ENCODE measurements at regions not wholly inside any gene's neighbourhood (a gene's known extent, or its start where the extent isn't known, plus 50 kb on each side); places are given as distances from the start of the nearest gene placed in this dataset.

GRCh38 chr1:95453053-95453452 lies 219.0 kb downstream of the RWDD3 start:
- no peak overlapping the region for H3K27ac ChIP-seq (ENCODE audit: low read length)
- DNase-seq = no peak
- WGBS (ENCODE audit: insufficient coverage, low lambda C conversion rate) = 100% methylated on average over 2 of the region's 2 CpGs
- no peaks in the 10 kb centered on the region for H3K4me1 ChIP-seq (ENCODE audit: control insufficient read depth, insufficient read depth, low read length)
- no peaks in the 10 kb centered on the region for H3K36me3 ChIP-seq (ENCODE audit: control insufficient read depth, insufficient read depth, low read length)
- no peak overlapping the region for H3K4me3 ChIP-seq (ENCODE audit: low read length)
- no peaks in the 10 kb centered on the region for H3K27me3 ChIP-seq (ENCODE audit: control insufficient read depth, insufficient read depth, low read length)
- H3K9me3 ChIP-seq (ENCODE audit: control insufficient read depth, low read depth, low read length) = no peaks in the 10 kb centered on the region

GRCh38 chr1:95467036-95467435 lies 233.0 kb downstream of the RWDD3 start:
- Histone ChIP-seq H3K4me1 (ENCODE audit: control insufficient read depth, insufficient read depth, low read length) (no peaks in the 10 kb centered on the region), H3K27ac (ENCODE audit: low read length) (no peak overlapping the region), H3K9me3 (ENCODE audit: control insufficient read depth, low read depth, low read length) (no peaks in the 10 kb centered on the region), H3K36me3 (ENCODE audit: control insufficient read depth, insufficient read depth, low read length) (no peaks in the 10 kb centered on the region), H3K4me3 (ENCODE audit: low read length) (no peak overlapping the region), H3K27me3 (ENCODE audit: control insufficient read depth, insufficient read depth, low read length) (no peaks in the 10 kb centered on the region)
- no CpG with 5 or more reads among the region's 1 CpG for WGBS (ENCODE audit: insufficient coverage, low lambda C conversion rate)
- DNase-seq = no peak

- no peak overlapping the region for H3K27ac ChIP-seq (ENCODE audit: low read length)
- no peaks in the 10 kb centered on the region for H3K36me3 ChIP-seq (ENCODE audit: control insufficient read depth, insufficient read depth, low read length)
- H3K27me3 ChIP-seq (ENCODE audit: control insufficient read depth, insufficient read depth, low read length) = no peaks in the 10 kb centered on the region
- no peaks in the 10 kb centered on the region for H3K4me1 ChIP-seq (ENCODE audit: control insufficient read depth, insufficient read depth, low read length)
- no peak overlapping the region for H3K4me3 ChIP-seq (ENCODE audit: low read length)
- 60% methylated on average over 1 of the region's 3 CpGs for WGBS (ENCODE audit: insufficient coverage, low lambda C conversion rate)
- no peaks in the 10 kb centered on the region for H3K9me3 ChIP-seq (ENCODE audit: control insufficient read depth, low read depth, low read length)
- no peak for DNase-seq
Measured at GRCh38 chr1:95475686-95476457, 241.9 kb downstream of the RWDD3 start.

GRCh38 chr1:95496307-95496706 lies 262.3 kb downstream of the RWDD3 start:
- Histone ChIP-seq H3K27ac (ENCODE audit: low read length) (no peak overlapping the region), H3K4me3 (ENCODE audit: low read length) (no peak overlapping the region), H3K27me3 (ENCODE audit: control insufficient read depth, insufficient read depth, low read length) (no peaks in the 10 kb centered on the region), H3K36me3 (ENCODE audit: control insufficient read depth, insufficient read depth, low read length) (no peaks in the 10 kb centered on the region), H3K4me1 (ENCODE audit: control insufficient read depth, insufficient read depth, low read length) (no peaks in the 10 kb centered on the region), H3K9me3 (ENCODE audit: control insufficient read depth, low read depth, low read length) (no peaks in the 10 kb centered on the region)
- no CpG with 5 or more reads among the region's 6 CpGs for WGBS (ENCODE audit: insufficient coverage, low lambda C conversion rate)
- no peak for DNase-seq

- Histone ChIP-seq H3K36me3 (ENCODE audit: control insufficient read depth, insufficient read depth, low read length) (no peaks in the 10 kb centered on the region), H3K27ac (ENCODE audit: low read length) (no peak overlapping the region), H3K4me1 (ENCODE audit: control insufficient read depth, insufficient read depth, low read length) (no peaks in the 10 kb centered on the region), H3K4me3 (ENCODE audit: low read length) (no peak overlapping the region), H3K27me3 (ENCODE audit: control insufficient read depth, insufficient read depth, low read length) (no peaks in the 10 kb centered on the region), H3K9me3 (ENCODE audit: control insufficient read depth, low read depth, low read length) (no peaks in the 10 kb centered on the region)
- 82% methylated on average over 4 of the region's 6 CpGs for WGBS (ENCODE audit: insufficient coverage, low lambda C conversion rate)
- no peak for DNase-seq
Measured at GRCh38 chr1:95496773-95497172, 262.8 kb downstream of the RWDD3 start.

- no CpG with 5 or more reads among the region's 4 CpGs for WGBS (ENCODE audit: insufficient coverage, low lambda C conversion rate)
- DNase-seq = peak in 1 of 2 donors; percentile 1
Measured at GRCh38 chr1:95497566-95497965, 263.6 kb downstream of the RWDD3 start.

GRCh38 chr1:95503278-95504030 lies 269.4 kb downstream of the RWDD3 start:
- H3K4me3 ChIP-seq (ENCODE audit: low read length) = no peak overlapping the region
- H3K36me3 ChIP-seq (ENCODE audit: control insufficient read depth, insufficient read depth, low read length) = no peaks in the 10 kb centered on the region
- no peak overlapping the region for H3K27ac ChIP-seq (ENCODE audit: low read length)
- no peaks in the 10 kb centered on the region for H3K27me3 ChIP-seq (ENCODE audit: control insufficient read depth, insufficient read depth, low read length)
- DNase-seq = no peak
- no peaks in the 10 kb centered on the region for H3K9me3 ChIP-seq (ENCODE audit: control insufficient read depth, low read depth, low read length)
- no peaks in the 10 kb centered on the region for H3K4me1 ChIP-seq (ENCODE audit: control insufficient read depth, insufficient read depth, low read length)
- WGBS (ENCODE audit: insufficient coverage, low lambda C conversion rate) = no CpG with 5 or more reads among the region's 9 CpGs

More at GRCh38 chr1:95497566-95497965, 263.6 kb downstream of the RWDD3 start:
- no peaks in the 10 kb centered on the region for H3K9me3 ChIP-seq (ENCODE audit: control insufficient read depth, low read depth, low read length)
- no peak overlapping the region for H3K27ac ChIP-seq (ENCODE audit: low read length)
- no peak overlapping the region for H3K4me3 ChIP-seq (ENCODE audit: low read length)
- H3K27me3 ChIP-seq (ENCODE audit: control insufficient read depth, insufficient read depth, low read length) = no peaks in the 10 kb centered on the region
- no peaks in the 10 kb centered on the region for H3K36me3 ChIP-seq (ENCODE audit: control insufficient read depth, insufficient read depth, low read length)
- H3K4me1 ChIP-seq (ENCODE audit: control insufficient read depth, insufficient read depth, low read length) = no peaks in the 10 kb centered on the region

- no peaks in the 10 kb centered on the region for H3K9me3 ChIP-seq (ENCODE audit: control insufficient read depth, low read depth, low read length)
- no peak overlapping the region for H3K27ac ChIP-seq (ENCODE audit: low read length)
- no peaks in the 10 kb centered on the region for H3K27me3 ChIP-seq (ENCODE audit: control insufficient read depth, insufficient read depth, low read length)
- DNase-seq = no peak
- no peaks in the 10 kb centered on the region for H3K36me3 ChIP-seq (ENCODE audit: control insufficient read depth, insufficient read depth, low read length)
- no CpG with 5 or more reads among the region's 4 CpGs for WGBS (ENCODE audit: insufficient coverage, low lambda C conversion rate)
- H3K4me3 ChIP-seq (ENCODE audit: low read length) = no peak overlapping the region
- no peaks in the 10 kb centered on the region for H3K4me1 ChIP-seq (ENCODE audit: control insufficient read depth, insufficient read depth, low read length)
Measured at GRCh38 chr1:95504321-95504720, 270.3 kb downstream of the RWDD3 start.

- no peak for DNase-seq
- Histone ChIP-seq H3K9me3 (ENCODE audit: control insufficient read depth, low read depth, low read length) (no peaks in the 10 kb centered on the region), H3K4me1 (ENCODE audit: control insufficient read depth, insufficient read depth, low read length) (no peaks in the 10 kb centered on the region), H3K4me3 (ENCODE audit: low read length) (no peak overlapping the region), H3K27ac (ENCODE audit: low read length) (no peak overlapping the region), H3K27me3 (ENCODE audit: control insufficient read depth, insufficient read depth, low read length) (no peaks in the 10 kb centered on the region), H3K36me3 (ENCODE audit: control insufficient read depth, insufficient read depth, low read length) (no peaks in the 10 kb centered on the region)
- 88% methylated on average over 1 of the region's 4 CpGs for WGBS (ENCODE audit: insufficient coverage, low lambda C conversion rate)
Measured at GRCh38 chr1:95506736-95507414, 272.9 kb downstream of the RWDD3 start.

GRCh38 chr1:95509989-95510388 lies 276.0 kb downstream of the RWDD3 start:
- no peak for DNase-seq
- Histone ChIP-seq H3K27me3 (ENCODE audit: control insufficient read depth, insufficient read depth, low read length) (no peaks in the 10 kb centered on the region), H3K36me3 (ENCODE audit: control insufficient read depth, insufficient read depth, low read length) (no peaks in the 10 kb centered on the region), H3K4me3 (ENCODE audit: low read length) (no peak overlapping the region), H3K9me3 (ENCODE audit: control insufficient read depth, low read depth, low read length) (no peaks in the 10 kb centered on the region), H3K4me1 (ENCODE audit: control insufficient read depth, insufficient read depth, low read length) (no peaks in the 10 kb centered on the region), H3K27ac (ENCODE audit: low read length) (no peak overlapping the region)
- WGBS (ENCODE audit: insufficient coverage, low lambda C conversion rate) = 60% methylated on average over 1 of the region's 8 CpGs
